ENCODE measurements at regions not wholly inside any gene's neighbourhood (a gene's known extent, or its start where the extent isn't known, plus 50 kb on each side); places are given as distances from the start of the nearest gene placed in this dataset.
"Not testable (repeated sequence)": the region's sequence is repeated elsewhere in the genome, so short reads cannot be mapped to it uniquely, and the experiment has no call there.

DNA sequence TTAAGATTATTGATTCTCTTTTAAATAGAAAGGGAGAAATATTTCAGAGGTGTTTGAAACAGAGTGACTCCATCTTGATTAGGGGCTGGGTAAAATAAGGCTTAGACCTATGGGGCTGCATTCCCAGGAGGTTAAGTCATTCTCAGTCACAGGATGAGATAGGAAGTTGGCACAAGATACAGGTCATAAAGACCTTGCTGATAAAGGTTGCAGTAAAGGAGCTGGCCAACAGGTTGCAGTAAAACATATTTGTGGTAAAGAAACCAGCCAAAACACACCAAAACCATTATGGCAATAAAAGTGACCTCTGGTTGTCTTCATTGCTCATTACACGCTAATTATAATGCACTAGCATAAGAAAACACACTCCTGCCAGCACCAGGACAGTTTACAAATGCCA, 165.0 kb downstream of the SPIN4 start:
- Histone ChIP-seq H3K4me1 (ENCODE audit: insufficient read depth, low read length) (no peaks in the 10 kb centered on the region), H3K79me2 (ENCODE audit: insufficient read depth, low read length) (no peaks in the 10 kb centered on the region), H3K9ac (ENCODE audit: low read depth, low read length) (no peak overlapping the region), H3K27ac (ENCODE audit: low read length) (no peak overlapping the region), H3K4me2 (ENCODE audit: insufficient read depth, low read length) (no peak overlapping the region), H2AFZ (ENCODE audit: low read depth, low read length) (no peak overlapping the region), H3K27me3 (ENCODE audit: insufficient read depth, low read length, poor library complexity) (no peaks in the 10 kb centered on the region), H3K36me3 (ENCODE audit: insufficient read depth, low read length) (no peaks in the 10 kb centered on the region), H3K9me3 (ENCODE audit: insufficient read depth, low read length, severe bottlenecking) (no peaks in the 10 kb centered on the region), H4K20me1 (ENCODE audit: insufficient read depth, low read length) (no peaks in the 10 kb centered on the region), H3K4me3 (ENCODE audit: low read depth in 1 of 2, low read length in 2 of 2) (no peak overlapping the region)
- TF ChIP-seq, protein P1, sequence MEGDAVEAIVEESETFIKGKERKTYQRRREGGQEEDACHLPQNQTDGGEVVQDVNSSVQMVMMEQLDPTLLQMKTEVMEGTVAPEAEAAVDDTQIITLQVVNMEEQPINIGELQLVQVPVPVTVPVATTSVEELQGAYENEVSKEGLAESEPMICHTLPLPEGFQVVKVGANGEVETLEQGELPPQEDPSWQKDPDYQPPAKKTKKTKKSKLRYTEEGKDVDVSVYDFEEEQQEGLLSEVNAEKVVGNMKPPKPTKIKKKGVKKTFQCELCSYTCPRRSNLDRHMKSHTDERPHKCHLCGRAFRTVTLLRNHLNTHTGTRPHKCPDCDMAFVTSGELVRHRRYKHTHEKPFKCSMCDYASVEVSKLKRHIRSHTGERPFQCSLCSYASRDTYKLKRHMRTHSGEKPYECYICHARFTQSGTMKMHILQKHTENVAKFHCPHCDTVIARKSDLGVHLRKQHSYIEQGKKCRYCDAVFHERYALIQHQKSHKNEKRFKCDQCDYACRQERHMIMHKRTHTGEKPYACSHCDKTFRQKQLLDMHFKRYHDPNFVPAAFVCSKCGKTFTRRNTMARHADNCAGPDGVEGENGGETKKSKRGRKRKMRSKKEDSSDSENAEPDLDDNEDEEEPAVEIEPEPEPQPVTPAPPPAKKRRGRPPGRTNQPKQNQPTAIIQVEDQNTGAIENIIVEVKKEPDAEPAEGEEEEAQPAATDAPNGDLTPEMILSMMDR (IDR thresholded peaks at IDR 0.05; ENCODE audit: borderline replicate concordance, extremely low read depth, low read length, poor library complexity, severe bottlenecking), result no peak
- TF ChIP-seq EZH2 (IDR thresholded peaks at IDR 0.05; ENCODE audit: borderline replicate concordance, low read depth, low read length, severe bottlenecking), result no peak
- ATAC-seq (ENCODE audit: insufficient read depth, low read depth) (no peak), DNase-seq (no peak)

DNA sequence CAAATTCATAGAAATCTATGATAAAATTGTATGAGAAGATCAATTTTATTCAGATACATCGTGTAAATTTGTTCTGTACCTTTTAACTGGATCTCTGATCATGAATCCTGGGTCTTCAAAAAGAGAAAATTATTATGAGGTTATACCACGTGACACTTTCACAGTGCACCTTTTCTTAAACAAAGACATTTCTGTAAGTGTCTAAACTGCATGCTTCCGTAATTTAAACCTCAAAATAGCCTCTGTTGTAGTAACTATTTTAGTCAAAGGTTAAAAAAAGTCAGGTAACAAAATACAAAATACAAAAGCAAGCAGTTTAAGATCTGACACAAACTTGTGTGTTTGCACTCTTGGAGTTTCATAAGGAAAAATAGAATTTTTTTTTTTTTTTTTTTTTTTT, 171.3 kb downstream of the SPIN4 start:
- DNase-seq; H4K20me1 ChIP-seq (ENCODE audit: insufficient read depth, low read length); ATAC-seq (ENCODE audit: insufficient read depth, low read depth): not testable (repeated sequence)

DNA sequence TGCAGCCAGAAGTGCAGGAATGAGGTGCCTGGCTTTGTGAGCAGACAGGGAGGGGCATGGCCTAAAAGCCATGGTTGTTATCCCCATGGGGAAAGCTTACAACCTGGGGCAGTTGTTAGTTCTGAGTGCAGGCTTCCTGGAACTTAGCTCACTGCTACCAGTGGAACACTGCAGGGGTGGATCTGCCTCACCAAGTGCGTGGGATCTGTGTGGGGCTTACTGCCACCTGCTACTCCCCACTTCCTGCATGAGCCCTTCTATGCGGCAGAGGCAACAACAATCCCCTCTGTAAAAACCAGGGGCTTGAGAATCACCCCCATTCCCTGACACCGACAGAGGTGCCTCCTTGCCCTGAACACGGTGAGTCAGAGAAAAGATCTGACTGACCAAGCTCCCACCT, 174.6 kb downstream of the SPIN4 start:
- not testable (repeated sequence) for H3K9me3 ChIP-seq (ENCODE audit: insufficient read depth, low read length, severe bottlenecking); H3K4me3 ChIP-seq (ENCODE audit: low read depth in 1 of 2, low read length in 2 of 2); H2AFZ ChIP-seq (ENCODE audit: low read depth, low read length); H3K4me1 ChIP-seq (ENCODE audit: insufficient read depth, low read length); H3K4me2 ChIP-seq (ENCODE audit: insufficient read depth, low read length); H3K27me3 ChIP-seq (ENCODE audit: insufficient read depth, low read length, poor library complexity); H3K27ac ChIP-seq (ENCODE audit: low read length); H3K36me3 ChIP-seq (ENCODE audit: insufficient read depth, low read length); H3K9ac ChIP-seq (ENCODE audit: low read depth, low read length); H3K79me2 ChIP-seq (ENCODE audit: insufficient read depth, low read length); DNase-seq; H4K20me1 ChIP-seq (ENCODE audit: insufficient read depth, low read length)
- ATAC-seq (ENCODE audit: insufficient read depth, low read depth), result peak; percentile 92

More for the DNA sequence above, 171.3 kb downstream of the SPIN4 start:
- H3K27ac ChIP-seq (ENCODE audit: low read length); H3K4me3 ChIP-seq (ENCODE audit: low read depth in 1 of 2, low read length in 2 of 2); H3K4me1 ChIP-seq (ENCODE audit: insufficient read depth, low read length); H3K36me3 ChIP-seq (ENCODE audit: insufficient read depth, low read length); H3K4me2 ChIP-seq (ENCODE audit: insufficient read depth, low read length); H3K79me2 ChIP-seq (ENCODE audit: insufficient read depth, low read length); H3K9me3 ChIP-seq (ENCODE audit: insufficient read depth, low read length, severe bottlenecking); H3K9ac ChIP-seq (ENCODE audit: low read depth, low read length); H2AFZ ChIP-seq (ENCODE audit: low read depth, low read length); H3K27me3 ChIP-seq (ENCODE audit: insufficient read depth, low read length, poor library complexity): not testable (repeated sequence)

DNA sequence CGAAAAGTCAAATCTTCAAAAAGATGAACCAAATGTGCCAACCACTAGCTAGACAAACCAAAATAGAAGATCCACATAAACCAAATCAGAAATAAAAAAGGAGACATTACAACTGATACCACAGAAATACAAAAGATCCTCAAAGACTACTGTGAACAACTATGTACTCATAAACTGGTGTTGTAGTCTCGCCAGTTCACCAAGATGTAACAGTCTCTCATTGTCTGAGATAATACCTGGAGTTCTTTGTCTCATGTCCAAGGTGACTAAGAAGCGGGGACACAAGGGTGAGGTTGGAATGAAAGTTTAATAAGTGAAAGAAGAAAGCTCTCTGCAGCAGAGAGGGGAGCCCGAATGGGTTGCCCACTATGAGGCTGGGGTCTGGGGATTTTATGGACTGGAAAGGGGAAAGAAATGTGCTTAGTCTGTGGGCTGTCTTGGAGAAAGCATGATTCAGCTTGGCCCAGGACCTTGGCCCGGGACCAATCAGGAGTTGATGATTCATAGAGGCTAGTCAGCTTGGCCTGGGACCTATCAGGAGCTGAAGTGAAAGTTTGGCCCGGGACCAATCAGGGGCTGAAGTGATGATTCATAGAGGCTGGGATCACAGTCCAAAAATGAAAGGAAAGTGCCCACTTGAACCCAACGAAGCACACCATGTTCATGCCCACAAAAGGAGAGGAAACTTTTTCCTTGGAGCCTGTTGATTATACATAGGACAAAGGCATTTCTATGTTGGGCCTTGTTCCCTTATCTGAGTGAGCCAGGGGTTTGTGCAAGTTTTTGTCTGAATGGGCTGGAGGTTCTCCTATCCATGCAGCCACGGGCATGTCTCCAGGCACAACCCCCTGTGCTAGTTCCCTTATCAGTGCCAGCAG, 177.1 kb downstream of the SPIN4 start:
- not testable (repeated sequence) for H3K4me3 ChIP-seq (ENCODE audit: low read depth in 1 of 2, low read length in 2 of 2); H3K9ac ChIP-seq (ENCODE audit: low read depth, low read length); DNase-seq; H3K36me3 ChIP-seq (ENCODE audit: insufficient read depth, low read length); H4K20me1 ChIP-seq (ENCODE audit: insufficient read depth, low read length); ATAC-seq (ENCODE audit: insufficient read depth, low read depth); H3K79me2 ChIP-seq (ENCODE audit: insufficient read depth, low read length); H3K27me3 ChIP-seq (ENCODE audit: insufficient read depth, low read length, poor library complexity); H3K27ac ChIP-seq (ENCODE audit: low read length); H3K9me3 ChIP-seq (ENCODE audit: insufficient read depth, low read length, severe bottlenecking); H3K4me2 ChIP-seq (ENCODE audit: insufficient read depth, low read length); H3K4me1 ChIP-seq (ENCODE audit: insufficient read depth, low read length); H2AFZ ChIP-seq (ENCODE audit: low read depth, low read length)

DNA sequence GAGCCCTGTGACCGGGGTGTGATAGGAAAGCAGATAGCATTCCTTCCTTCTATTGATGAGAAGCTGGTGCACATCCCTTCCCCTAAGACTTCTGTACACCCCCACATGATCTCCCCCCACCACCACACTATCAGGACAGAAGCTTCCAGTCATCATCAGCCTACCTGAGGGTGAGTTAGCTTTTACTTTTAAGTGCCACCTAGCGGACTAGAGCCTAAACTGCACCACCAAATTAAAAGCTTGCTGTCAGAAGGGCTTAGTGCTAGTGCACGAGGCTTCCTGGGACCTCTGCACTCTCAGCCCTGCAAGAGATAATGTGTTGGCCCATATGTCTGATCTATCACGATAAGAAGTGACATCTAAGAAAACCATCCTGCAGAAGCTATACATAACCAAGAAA, 181.7 kb downstream of the SPIN4 start:
- not testable (repeated sequence) for H3K4me1 ChIP-seq (ENCODE audit: insufficient read depth, low read length); H3K4me2 ChIP-seq (ENCODE audit: insufficient read depth, low read length); H3K27me3 ChIP-seq (ENCODE audit: insufficient read depth, low read length, poor library complexity); H3K36me3 ChIP-seq (ENCODE audit: insufficient read depth, low read length); H2AFZ ChIP-seq (ENCODE audit: low read depth, low read length); H4K20me1 ChIP-seq (ENCODE audit: insufficient read depth, low read length); H3K9me3 ChIP-seq (ENCODE audit: insufficient read depth, low read length, severe bottlenecking); H3K27ac ChIP-seq (ENCODE audit: low read length); H3K4me3 ChIP-seq (ENCODE audit: low read depth in 1 of 2, low read length in 2 of 2); H3K79me2 ChIP-seq (ENCODE audit: insufficient read depth, low read length); DNase-seq; H3K9ac ChIP-seq (ENCODE audit: low read depth, low read length)
- peak; percentile 41 for ATAC-seq (ENCODE audit: insufficient read depth, low read depth)

DNA sequence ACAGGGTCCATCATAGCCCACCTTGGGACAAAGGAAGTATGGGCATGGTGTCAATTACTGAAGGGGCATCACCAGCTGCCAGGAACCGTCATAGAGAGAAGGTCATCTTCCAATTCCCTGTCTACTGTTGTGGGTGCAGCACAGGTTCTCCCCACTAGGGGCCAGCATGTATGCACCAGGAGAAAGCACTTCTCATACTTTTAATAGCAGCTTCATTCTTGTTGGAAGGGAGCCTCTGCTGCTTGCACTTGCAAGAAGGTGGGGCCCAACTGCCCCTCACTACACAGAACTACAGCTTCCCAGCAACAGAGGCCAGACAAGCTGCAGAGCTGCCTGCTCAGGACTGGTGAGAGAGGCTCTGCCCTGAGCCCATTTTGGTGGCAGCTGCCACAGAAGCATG, 182.2 kb downstream of the SPIN4 start:
- H3K4me3 ChIP-seq (ENCODE audit: low read depth in 1 of 2, low read length in 2 of 2); H3K36me3 ChIP-seq (ENCODE audit: insufficient read depth, low read length); ATAC-seq (ENCODE audit: insufficient read depth, low read depth): not testable (repeated sequence)

DNA sequence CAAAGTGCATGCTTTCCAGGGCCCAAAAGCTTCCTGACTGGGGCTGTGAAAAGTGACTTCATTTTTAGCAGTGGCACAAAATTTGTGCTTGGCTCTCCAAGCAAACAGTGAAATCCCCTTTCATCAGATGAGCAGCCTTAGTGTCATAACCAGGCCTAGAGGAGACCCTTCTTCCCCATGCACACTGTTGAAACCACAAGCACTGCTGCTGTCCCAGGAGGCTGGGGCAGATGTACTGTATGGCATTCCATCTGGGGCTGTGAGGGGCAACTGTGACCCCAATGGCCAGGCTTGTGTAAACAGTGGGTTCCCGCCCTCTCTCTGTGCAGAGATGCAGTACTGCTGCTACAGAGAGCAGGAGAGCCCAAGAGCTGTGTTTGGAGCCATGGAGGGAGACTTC, 184.1 kb downstream of the SPIN4 start:
- not testable (repeated sequence) for H3K4me1 ChIP-seq (ENCODE audit: insufficient read depth, low read length); H3K4me2 ChIP-seq (ENCODE audit: insufficient read depth, low read length); DNase-seq; H3K4me3 ChIP-seq (ENCODE audit: low read depth in 1 of 2, low read length in 2 of 2); H3K36me3 ChIP-seq (ENCODE audit: insufficient read depth, low read length); H3K9me3 ChIP-seq (ENCODE audit: insufficient read depth, low read length, severe bottlenecking); H3K79me2 ChIP-seq (ENCODE audit: insufficient read depth, low read length); H3K9ac ChIP-seq (ENCODE audit: low read depth, low read length); H3K27ac ChIP-seq (ENCODE audit: low read length); H3K27me3 ChIP-seq (ENCODE audit: insufficient read depth, low read length, poor library complexity); H4K20me1 ChIP-seq (ENCODE audit: insufficient read depth, low read length); H2AFZ ChIP-seq (ENCODE audit: low read depth, low read length)
- peak; percentile 90 for ATAC-seq (ENCODE audit: insufficient read depth, low read depth)

More for the DNA sequence above, 182.2 kb downstream of the SPIN4 start:
- H3K9ac ChIP-seq (ENCODE audit: low read depth, low read length); H4K20me1 ChIP-seq (ENCODE audit: insufficient read depth, low read length); H2AFZ ChIP-seq (ENCODE audit: low read depth, low read length); H3K4me2 ChIP-seq (ENCODE audit: insufficient read depth, low read length); H3K4me1 ChIP-seq (ENCODE audit: insufficient read depth, low read length); DNase-seq; H3K79me2 ChIP-seq (ENCODE audit: insufficient read depth, low read length); H3K9me3 ChIP-seq (ENCODE audit: insufficient read depth, low read length, severe bottlenecking); H3K27me3 ChIP-seq (ENCODE audit: insufficient read depth, low read length, poor library complexity); H3K27ac ChIP-seq (ENCODE audit: low read length): not testable (repeated sequence)

Data from DND-41 (cell line).